OCI-LY1 (cell line): ENCODE measurements at regions not wholly inside any gene's neighbourhood (a gene's known extent, or its start where the extent isn't known, plus 50 kb on each side); places are given as distances from the start of the nearest gene placed in this dataset.

Experiments
- H2AFZ ChIP-seq: fragments of 200-600 bp; sonication (generic), shearing (Covaris generic); 2 replicates; pipeline ENCODE4 v1.6.0; 2014; ENCODE audit warnings: antibody characterized with exemption, mild to moderate bottlenecking, low read length
- H3F3A ChIP-seq: fragments of 200-600 bp; sonication (generic), shearing (Covaris generic); 2 replicates; pipeline ENCODE4 v1.6.0; 2014; ENCODE audit warnings: mild to moderate bottlenecking, antibody characterized with exemption, low read length, moderate library complexity; ENCODE audit not compliant: insufficient read depth
- H3K27ac ChIP-seq: fragments of 200-600 bp; sonication (generic); 2 replicates; pipeline ENCODE4 v1.5.1; 2014; ENCODE audit warnings: low read length, mixed run types, mild to moderate bottlenecking, low read depth; ENCODE audit not compliant: poor library complexity, severe bottlenecking
- H3K27me3 ChIP-seq: fragments of 200-600 bp; sonication (generic); 2 replicates; pipeline ENCODE4 v1.6.0; 2014; ENCODE audit warnings: antibody characterized with exemption, mild to moderate bottlenecking, low read length, moderate library complexity; ENCODE audit not compliant: insufficient read depth
- H3K36me3 ChIP-seq: fragments of 200-600 bp; sonication (generic); 2 replicates; pipeline ENCODE4 v1.6.1; 2014; ENCODE audit warnings: mild to moderate bottlenecking, antibody characterized with exemption, low read length, moderate library complexity, mixed read lengths; ENCODE audit not compliant: insufficient read depth
- H3K4me1 ChIP-seq: fragments of 200-600 bp; sonication (generic); 2 replicates; pipeline ENCODE4 v1.5.1; 2014; ENCODE audit warnings: mild to moderate bottlenecking, low read length, moderate library complexity; ENCODE audit not compliant: insufficient read depth, severe bottlenecking
- H3K4me2 ChIP-seq: fragments of 200-600 bp; sonication (generic), shearing (Covaris generic); 2 replicates; pipeline ENCODE4 v1.6.1; 2014; ENCODE audit warnings: low read length
- H3K4me3 ChIP-seq: fragments of 200-600 bp; sonication (generic); 2 replicates; pipeline ENCODE4 v1.5.1; 2014; ENCODE audit warnings: low read length, low read depth, mild to moderate bottlenecking, mixed read lengths; ENCODE audit not compliant: poor library complexity, severe bottlenecking
- H3K79me2 ChIP-seq: fragments of 200-600 bp; shearing (Covaris generic); 2 replicates; pipeline ENCODE4 v1.6.1; 2016; ENCODE audit warnings: mixed run types, low read length, mixed read lengths; ENCODE audit not compliant: insufficient read depth
- H3K9ac ChIP-seq: fragments of 200-600 bp; sonication (generic), shearing (Covaris generic); 2 replicates; pipeline ENCODE4 v1.6.1; 2014; ENCODE audit warnings: mild to moderate bottlenecking, low read length, mixed read lengths
- H3K9me2 ChIP-seq: fragments of 200-600 bp; sonication (generic), shearing (Covaris generic); 2 replicates; pipeline ENCODE4 v1.6.1; 2014; ENCODE audit warnings: low read depth, mild to moderate bottlenecking, low read length, mixed read lengths
- H3K9me3 ChIP-seq: fragments of 200-600 bp; shearing (Covaris generic); 2 replicates; pipeline ENCODE4 v1.6.1; 2014; ENCODE audit warnings: low read length, mixed read lengths
- H4K20me1 ChIP-seq: fragments of 200-600 bp; sonication (generic), shearing (Covaris generic); 2 replicates; pipeline ENCODE4 v1.6.0; 2016; ENCODE audit warnings: mild to moderate bottlenecking, low read length; ENCODE audit not compliant: insufficient read depth
- EZH2 ChIP-seq: fragments of 200-600 bp; sonication (generic), shearing (Covaris generic); IDR thresholded peaks from 2 replicates; pipeline ENCODE4 v1.8.0; 2017; ENCODE audit warnings: borderline replicate concordance, mixed run types, mild to moderate bottlenecking, antibody characterized with exemption, low read length, moderate library complexity, mixed read lengths
- TF ChIP-seq, protein P1 (sequence below): fragments of 200-600 bp; sonication (generic), shearing (Covaris generic); IDR thresholded peaks from 2 replicates; pipeline ENCODE4 v1.5.1; 2017; ENCODE audit warnings: mild to moderate bottlenecking, antibody characterized with exemption, low read length, moderate library complexity, mixed read lengths

DNA sequence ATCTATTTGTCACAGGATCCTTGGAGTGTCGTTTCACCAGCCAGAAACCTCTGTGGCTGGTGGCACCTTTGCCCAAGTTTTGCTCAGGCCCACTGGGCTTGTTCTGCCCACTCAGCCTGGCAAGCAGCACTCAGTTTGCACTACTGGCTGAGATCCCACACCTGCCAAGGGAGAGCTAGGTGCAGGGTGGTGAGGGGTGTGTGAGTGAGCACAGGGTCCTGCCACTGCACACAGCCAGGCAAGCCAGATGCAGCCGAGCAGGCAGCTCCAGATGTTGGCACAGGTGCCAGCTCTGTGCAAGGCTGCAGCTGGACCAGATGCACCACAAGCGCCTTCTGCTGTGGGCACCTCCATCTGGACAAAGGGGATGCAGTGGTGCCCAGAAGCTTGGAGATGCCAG is 281.7 kb upstream of the UBE2E3 start:
- Histone ChIP-seq H3K4me1 (no peaks in the 10 kb centered on the region), H2AFZ (no peak overlapping the region), H3K9me3 (no peaks in the 10 kb centered on the region), H3K4me3 (no peak overlapping the region), H3K9ac (no peak overlapping the region), H3K4me2 (no peak overlapping the region), H3K79me2 (no peaks in the 10 kb centered on the region), H3K36me3 (no peaks in the 10 kb centered on the region), H3F3A (no peaks in the 10 kb centered on the region), H3K27me3 (no peaks in the 10 kb centered on the region), H3K27ac (no peak overlapping the region), H3K9me2 (no peaks in the 10 kb centered on the region), H4K20me1 (no peaks in the 10 kb centered on the region)
- no peak for TF ChIP-seq EZH2
- TF ChIP-seq, protein P1, sequence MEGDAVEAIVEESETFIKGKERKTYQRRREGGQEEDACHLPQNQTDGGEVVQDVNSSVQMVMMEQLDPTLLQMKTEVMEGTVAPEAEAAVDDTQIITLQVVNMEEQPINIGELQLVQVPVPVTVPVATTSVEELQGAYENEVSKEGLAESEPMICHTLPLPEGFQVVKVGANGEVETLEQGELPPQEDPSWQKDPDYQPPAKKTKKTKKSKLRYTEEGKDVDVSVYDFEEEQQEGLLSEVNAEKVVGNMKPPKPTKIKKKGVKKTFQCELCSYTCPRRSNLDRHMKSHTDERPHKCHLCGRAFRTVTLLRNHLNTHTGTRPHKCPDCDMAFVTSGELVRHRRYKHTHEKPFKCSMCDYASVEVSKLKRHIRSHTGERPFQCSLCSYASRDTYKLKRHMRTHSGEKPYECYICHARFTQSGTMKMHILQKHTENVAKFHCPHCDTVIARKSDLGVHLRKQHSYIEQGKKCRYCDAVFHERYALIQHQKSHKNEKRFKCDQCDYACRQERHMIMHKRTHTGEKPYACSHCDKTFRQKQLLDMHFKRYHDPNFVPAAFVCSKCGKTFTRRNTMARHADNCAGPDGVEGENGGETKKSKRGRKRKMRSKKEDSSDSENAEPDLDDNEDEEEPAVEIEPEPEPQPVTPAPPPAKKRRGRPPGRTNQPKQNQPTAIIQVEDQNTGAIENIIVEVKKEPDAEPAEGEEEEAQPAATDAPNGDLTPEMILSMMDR: no peak

DNA sequence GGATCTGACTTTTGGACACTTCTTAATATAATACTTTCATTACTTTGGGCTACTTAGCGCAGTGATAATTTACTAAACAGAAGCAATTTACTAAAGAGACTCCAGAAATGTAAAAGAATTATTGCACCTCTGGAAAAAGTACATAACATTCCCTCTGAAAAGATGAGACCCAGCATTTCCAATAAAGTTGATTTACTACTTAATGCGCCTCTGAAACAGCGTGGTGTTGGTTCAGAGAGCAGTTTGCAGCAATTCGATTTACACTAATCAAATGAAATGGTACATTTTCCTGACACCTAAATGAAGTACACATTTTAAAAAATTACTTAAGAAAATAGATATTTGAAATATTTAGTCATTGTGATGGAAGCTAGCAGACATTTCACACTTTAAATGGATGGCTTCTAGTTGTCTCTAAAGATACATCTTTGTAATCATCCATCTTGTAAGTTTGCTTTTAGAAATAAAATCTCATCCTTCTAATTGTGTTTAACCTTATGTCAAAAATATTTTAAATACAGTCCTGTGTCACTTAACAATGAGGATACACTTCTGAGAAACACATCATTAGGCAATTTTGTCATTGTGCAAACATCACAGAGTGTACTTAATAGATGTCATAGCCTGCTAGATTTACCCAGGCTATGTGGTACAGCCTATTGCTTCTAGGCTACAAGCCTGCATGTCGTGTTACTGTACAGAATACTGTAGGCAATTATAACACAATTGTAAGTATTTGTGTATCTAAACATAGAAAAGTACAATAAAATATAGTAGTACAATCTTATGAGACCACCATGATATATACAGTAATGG is 284.6 kb upstream of the UBE2E3 start:
- Histone ChIP-seq H3K79me2 (no peaks in the 10 kb centered on the region), H3K4me2 (no peak overlapping the region), H3K9ac (no peak overlapping the region), H3K36me3 (no peaks in the 10 kb centered on the region), H3K4me1 (no peaks in the 10 kb centered on the region), H2AFZ (no peak overlapping the region), H3F3A (no peaks in the 10 kb centered on the region), H3K27me3 (no peaks in the 10 kb centered on the region), H3K27ac (no peak overlapping the region), H3K4me3 (no peak overlapping the region), H4K20me1 (no peaks in the 10 kb centered on the region), H3K9me3 (no peaks in the 10 kb centered on the region), H3K9me2 (no peaks in the 10 kb centered on the region)
- TF ChIP-seq, protein P1: no peak
- TF ChIP-seq EZH2: no peak

DNA sequence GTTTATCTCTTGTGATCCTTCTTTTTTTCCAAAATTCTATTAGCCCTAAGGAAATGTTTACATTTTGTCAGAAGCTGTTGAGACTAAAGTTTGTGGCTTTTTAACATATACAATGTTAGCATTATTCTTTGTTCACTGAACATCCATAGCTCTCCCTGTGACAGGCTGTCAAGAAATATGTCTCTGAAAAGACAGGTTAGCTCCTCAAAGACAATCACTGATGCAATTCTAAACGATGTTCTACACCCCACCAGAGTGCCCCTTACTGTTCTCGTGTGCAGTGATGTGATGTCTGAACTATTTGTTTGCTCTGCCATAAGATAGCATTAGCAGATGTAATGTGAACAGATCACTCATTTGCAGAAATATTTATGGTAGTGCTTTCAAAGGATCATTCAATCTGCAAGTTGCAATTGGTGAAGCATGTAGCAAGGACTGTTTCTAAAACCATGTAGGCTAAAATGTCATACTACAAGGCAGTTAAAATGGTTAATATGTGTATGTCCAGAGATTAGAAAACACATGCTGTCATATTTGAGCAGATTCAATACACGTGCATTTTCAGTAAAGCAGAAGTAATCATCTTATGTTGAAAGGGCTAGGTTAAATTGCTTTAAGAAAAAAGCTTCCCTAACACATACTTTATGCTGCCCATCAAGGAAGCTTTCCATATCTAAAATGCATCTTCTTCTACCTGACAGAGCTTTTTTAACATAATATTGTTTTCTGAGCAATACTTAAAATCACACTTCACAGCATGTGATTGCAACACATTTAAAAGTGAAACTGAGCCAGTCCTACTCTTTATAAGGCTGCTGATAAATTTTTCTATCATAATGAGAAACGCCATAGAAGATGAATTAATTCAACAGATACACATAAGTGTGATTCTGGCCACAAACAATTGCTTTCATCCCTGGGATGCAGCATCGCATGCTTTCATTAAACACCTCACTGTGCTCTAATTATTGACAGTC is 285.7 kb upstream of the UBE2E3 start:
- H3K27ac ChIP-seq: no peak overlapping the region
- TF ChIP-seq, protein P1: no peak
- TF ChIP-seq EZH2: no peak

More for the DNA sequence above, 285.7 kb upstream of the UBE2E3 start:
- Histone ChIP-seq H3K9ac (no peak overlapping the region), H3K79me2 (no peaks in the 10 kb centered on the region), H3F3A (no peaks in the 10 kb centered on the region), H3K9me3 (no peaks in the 10 kb centered on the region), H3K4me3 (no peak overlapping the region), H3K4me1 (no peaks in the 10 kb centered on the region), H3K27me3 (no peaks in the 10 kb centered on the region), H3K9me2 (no peaks in the 10 kb centered on the region), H2AFZ (no peak overlapping the region), H4K20me1 (no peaks in the 10 kb centered on the region), H3K4me2 (no peak overlapping the region), H3K36me3 (no peaks in the 10 kb centered on the region)
